PC-3 (cell line): ENCODE measurements at regions not wholly inside any gene's neighbourhood (a gene's known extent, or its start where the extent isn't known, plus 50 kb on each side); places are given as distances from the start of the nearest gene placed in this dataset.

Source experiments
- ATAC-seq: fragments of 200-7000 bp; cut with Tn5 transposase; 2 replicates; pipeline ENCODE4 v1.9.1; 2020; ENCODE audit warnings: mild to moderate bottlenecking, moderate library complexity
- BruUV-seq: library from RNA; stranded (reverse); fragments of 400-500 nt; replicated peaks from 2 replicates; lab custom pipeline; 2021; lab: Mats Ljungman, UMichigan
- CTCF ChIA-PET: fragments of 300-600 bp; sonication (Branson Sonifier 250); formaldehyde crosslinking; loops from one replicate; lab custom pipeline; 2022; ENCODE audit warnings: antibody characterized with exemption; lab: Charles Lee
- POLR2A ChIA-PET: fragments of 300-600 bp; sonication (Branson Sonifier 250); formaldehyde crosslinking; loops from one replicate; lab custom pipeline; 2022; ENCODE audit warnings: antibody characterized with exemption; ENCODE audit not compliant: unreplicated experiment; lab: Charles Lee
- DNase-seq: peaks from one replicate; pipeline ENCODE4 v3.0.0-alpha.2; 2015
- H2AFZ ChIP-seq: fragments of 300-600 bp; sonication (generic); 2 replicates; pipeline ENCODE4 v1.6.0; 2016; ENCODE audit warnings: antibody characterized with exemption, low read length
- H3F3A ChIP-seq: fragments of 300-600 bp; sonication (generic); one replicate; pipeline ENCODE4 v1.6.0; 2017; ENCODE audit warnings: antibody characterized with exemption, low read length, control low read depth, mild to moderate bottlenecking; ENCODE audit not compliant: unreplicated experiment
- H3K27ac ChIP-seq: fragments of 300-600 bp; sonication (generic); 2 replicates; pipeline ENCODE4 v1.5.1; 2016; ENCODE audit warnings: mild to moderate bottlenecking, low read length
- H3K27me3 ChIP-seq: fragments of 300-600 bp; sonication (generic); 2 replicates; pipeline ENCODE4 v1.6.1; 2016; ENCODE audit warnings: low read length, mixed read lengths
- H3K36me3 ChIP-seq: fragments of 300-600 bp; sonication (generic); 2 replicates; pipeline ENCODE4 v1.6.1; 2016; ENCODE audit warnings: low read depth, mixed run types, low read length, mixed read lengths
- H3K4me1 ChIP-seq: fragments of 300-600 bp; sonication (generic); 2 replicates; pipeline ENCODE4 v1.5.1; 2016; ENCODE audit warnings: low read length; ENCODE audit not compliant: insufficient read depth
- H3K4me2 ChIP-seq: fragments of 300-600 bp; sonication (generic); 2 replicates; pipeline ENCODE4 v1.6.0; 2016; ENCODE audit warnings: low read length
- H3K4me3 ChIP-seq: fragments of 300-600 bp; sonication (generic); 2 replicates; pipeline ENCODE4 v1.5.1; 2016; ENCODE audit warnings: mild to moderate bottlenecking, low read length, mixed read lengths
- H3K79me2 ChIP-seq: fragments of 300-600 bp; sonication (generic); 2 replicates; pipeline ENCODE4 v1.6.1; 2017; ENCODE audit warnings: low read length, mixed read lengths
- H3K9ac ChIP-seq: fragments of 300-600 bp; sonication (generic); 2 replicates; pipeline ENCODE4 v1.6.0; 2016; ENCODE audit warnings: mild to moderate bottlenecking, low read length
- H3K9me2 ChIP-seq: fragments of 300-600 bp; sonication (generic); replicated peaks from 2 replicates; pipeline ENCODE4 v1.6.1; 2016; ENCODE audit warnings: mixed run types, low read length, mixed read lengths
- H3K9me3 ChIP-seq: fragments of 300-600 bp; sonication (generic); 2 replicates; pipeline ENCODE4 v1.6.1; 2016; ENCODE audit warnings: low read length, mixed read lengths
- H4K20me1 ChIP-seq: fragments of 300-600 bp; sonication (generic); 2 replicates; pipeline ENCODE4 v1.6.1; 2016; ENCODE audit warnings: low read length, mixed read lengths
- CTCF ChIP-seq: fragments of 300-600 bp; sonication (generic); conservative IDR thresholded peaks from 2 replicates; pipeline ENCODE4 v1.5.1; 2017; ENCODE audit warnings: antibody characterized with exemption, low read depth, mild to moderate bottlenecking, low read length
- EZH2 ChIP-seq: fragments of 300-600 bp; sonication (generic); IDR thresholded peaks from one replicate; pipeline ENCODE4 v1.6.1; 2017; ENCODE audit warnings: antibody characterized with exemption, mild to moderate bottlenecking, low read length; ENCODE audit not compliant: unreplicated experiment
- EZH2phosphoT487 ChIP-seq: fragments of 300-600 bp; sonication (generic); IDR thresholded peaks from 2 replicates; pipeline ENCODE4 v1.6.1; 2018; ENCODE audit warnings: mild to moderate bottlenecking, antibody characterized with exemption, low read length, borderline replicate concordance
- intact Hi-C: fragments of 100-400 bp; cut with micrococcal nuclease; formaldehyde crosslinking; loops from 2 replicates; pipeline ENCODE4 v1.9.0; 2023

- H3K4me2 ChIP-seq = no peak overlapping the region
- H2AFZ ChIP-seq = no peak overlapping the region
- ATAC-seq (no peak), DNase-seq (peak; percentile 22)
- H3K36me3 ChIP-seq = no peaks in the 10 kb centered on the region
- no peaks in the 10 kb centered on the region for H4K20me1 ChIP-seq
- no peaks in the 10 kb centered on the region for H3K9me3 ChIP-seq
- H3K4me1 ChIP-seq = no peaks in the 10 kb centered on the region
- TF ChIP-seq EZH2 (no peak), CTCF (peak; percentile 44), EZH2phosphoT487 (no peak)
- no peaks in the 10 kb centered on the region for H3K27me3 ChIP-seq
- no peak overlapping the region for H3K9ac ChIP-seq
- ChIA-PET CTCF (no interaction called here), POLR2A (no interaction called here)
- intact Hi-C loops = no loop called here
- BruUV-seq = no TSS peak
- no peak overlapping the region for H3K27ac ChIP-seq
- no peak overlapping the region for H3K4me3 ChIP-seq
- no peaks in the 10 kb centered on the region for H3K79me2 ChIP-seq
- H3F3A ChIP-seq = no peaks in the 10 kb centered on the region
- no peaks in the 10 kb centered on the region for H3K9me2 ChIP-seq
Measured at GRCh38 chr5:28710360-28710759, 1672.0 kb upstream of the CDH9 start.

- no peak for TF ChIP-seq EZH2phosphoT487
- TF ChIP-seq CTCF = no peak
- TF ChIP-seq EZH2 = no peak
- no peaks in the 10 kb centered on the region for H3K9me2 ChIP-seq
- DNase-seq (no peak), ATAC-seq (no peak)
- H3K36me3 ChIP-seq = no peaks in the 10 kb centered on the region
- no peak overlapping the region for H3K9ac ChIP-seq
- H3K27me3 ChIP-seq = no peaks in the 10 kb centered on the region
- H3K9me3 ChIP-seq = no peaks in the 10 kb centered on the region
- no peaks in the 10 kb centered on the region for H3K79me2 ChIP-seq
- no peak overlapping the region for H2AFZ ChIP-seq
- no peak overlapping the region for H3K4me2 ChIP-seq
- CTCF ChIA-PET = no interaction called here
- no peaks in the 10 kb centered on the region for H4K20me1 ChIP-seq
- H3F3A ChIP-seq = no peaks in the 10 kb centered on the region
- H3K4me1 ChIP-seq = no peaks in the 10 kb centered on the region
- BruUV-seq = no TSS peak
- POLR2A ChIA-PET = no interaction called here
- H3K4me3 ChIP-seq = no peak overlapping the region
- no peak overlapping the region for H3K27ac ChIP-seq
- intact Hi-C loops = no loop called here
Measured at GRCh38 chr5:28708472-28708871, 1670.1 kb upstream of the CDH9 start.

- H3K4me2 ChIP-seq = no peak overlapping the region
- TF ChIP-seq EZH2phosphoT487 = no peak
- H3K36me3 ChIP-seq = no peaks in the 10 kb centered on the region
- POLR2A ChIA-PET = no interaction called here
- no peak overlapping the region for H3K9ac ChIP-seq
- no TSS peak for BruUV-seq
- H3F3A ChIP-seq = no peaks in the 10 kb centered on the region
- ATAC-seq (no peak), DNase-seq (no peak)
- H3K27me3 ChIP-seq = no peaks in the 10 kb centered on the region
- CTCF ChIA-PET = no interaction called here
- H2AFZ ChIP-seq = no peak overlapping the region
- no peak overlapping the region for H3K27ac ChIP-seq
- intact Hi-C loops = no loop called here
- no peaks in the 10 kb centered on the region for H3K4me1 ChIP-seq
- no peaks in the 10 kb centered on the region for H3K9me3 ChIP-seq
- H4K20me1 ChIP-seq = no peaks in the 10 kb centered on the region
- no peaks in the 10 kb centered on the region for H3K79me2 ChIP-seq
- no peak overlapping the region for H3K4me3 ChIP-seq
- H3K9me2 ChIP-seq = no peaks in the 10 kb centered on the region
Measured at GRCh38 chr5:28707706-28708105, 1669.3 kb upstream of the CDH9 start.
